ENCODE measurements at regions not wholly inside any gene's neighbourhood (a gene's known extent, or its start where the extent isn't known, plus 50 kb on each side); places are given as distances from the start of the nearest gene placed in this dataset.

DNA sequence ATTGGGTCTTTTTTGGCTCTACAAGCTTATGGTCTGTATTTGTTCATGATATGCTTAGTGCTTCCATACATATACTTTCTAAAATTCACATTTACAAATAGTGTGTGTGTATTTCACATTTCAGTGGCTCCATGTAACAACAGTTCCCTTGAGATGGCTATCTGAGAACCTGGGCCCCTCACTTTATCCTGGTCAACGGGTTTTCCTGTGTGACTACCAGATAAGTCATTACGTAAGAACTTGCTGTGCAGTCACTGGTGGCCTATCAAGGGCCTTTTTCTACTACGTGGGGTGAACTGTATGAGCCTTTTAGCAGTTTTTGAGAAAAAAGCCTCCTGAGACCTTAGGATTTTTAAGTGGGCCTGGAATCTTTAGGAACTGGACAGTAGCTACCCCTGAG lies 454.1 kb downstream of the PCNX1 start (continued):
- TF ChIP-seq, protein P1, sequence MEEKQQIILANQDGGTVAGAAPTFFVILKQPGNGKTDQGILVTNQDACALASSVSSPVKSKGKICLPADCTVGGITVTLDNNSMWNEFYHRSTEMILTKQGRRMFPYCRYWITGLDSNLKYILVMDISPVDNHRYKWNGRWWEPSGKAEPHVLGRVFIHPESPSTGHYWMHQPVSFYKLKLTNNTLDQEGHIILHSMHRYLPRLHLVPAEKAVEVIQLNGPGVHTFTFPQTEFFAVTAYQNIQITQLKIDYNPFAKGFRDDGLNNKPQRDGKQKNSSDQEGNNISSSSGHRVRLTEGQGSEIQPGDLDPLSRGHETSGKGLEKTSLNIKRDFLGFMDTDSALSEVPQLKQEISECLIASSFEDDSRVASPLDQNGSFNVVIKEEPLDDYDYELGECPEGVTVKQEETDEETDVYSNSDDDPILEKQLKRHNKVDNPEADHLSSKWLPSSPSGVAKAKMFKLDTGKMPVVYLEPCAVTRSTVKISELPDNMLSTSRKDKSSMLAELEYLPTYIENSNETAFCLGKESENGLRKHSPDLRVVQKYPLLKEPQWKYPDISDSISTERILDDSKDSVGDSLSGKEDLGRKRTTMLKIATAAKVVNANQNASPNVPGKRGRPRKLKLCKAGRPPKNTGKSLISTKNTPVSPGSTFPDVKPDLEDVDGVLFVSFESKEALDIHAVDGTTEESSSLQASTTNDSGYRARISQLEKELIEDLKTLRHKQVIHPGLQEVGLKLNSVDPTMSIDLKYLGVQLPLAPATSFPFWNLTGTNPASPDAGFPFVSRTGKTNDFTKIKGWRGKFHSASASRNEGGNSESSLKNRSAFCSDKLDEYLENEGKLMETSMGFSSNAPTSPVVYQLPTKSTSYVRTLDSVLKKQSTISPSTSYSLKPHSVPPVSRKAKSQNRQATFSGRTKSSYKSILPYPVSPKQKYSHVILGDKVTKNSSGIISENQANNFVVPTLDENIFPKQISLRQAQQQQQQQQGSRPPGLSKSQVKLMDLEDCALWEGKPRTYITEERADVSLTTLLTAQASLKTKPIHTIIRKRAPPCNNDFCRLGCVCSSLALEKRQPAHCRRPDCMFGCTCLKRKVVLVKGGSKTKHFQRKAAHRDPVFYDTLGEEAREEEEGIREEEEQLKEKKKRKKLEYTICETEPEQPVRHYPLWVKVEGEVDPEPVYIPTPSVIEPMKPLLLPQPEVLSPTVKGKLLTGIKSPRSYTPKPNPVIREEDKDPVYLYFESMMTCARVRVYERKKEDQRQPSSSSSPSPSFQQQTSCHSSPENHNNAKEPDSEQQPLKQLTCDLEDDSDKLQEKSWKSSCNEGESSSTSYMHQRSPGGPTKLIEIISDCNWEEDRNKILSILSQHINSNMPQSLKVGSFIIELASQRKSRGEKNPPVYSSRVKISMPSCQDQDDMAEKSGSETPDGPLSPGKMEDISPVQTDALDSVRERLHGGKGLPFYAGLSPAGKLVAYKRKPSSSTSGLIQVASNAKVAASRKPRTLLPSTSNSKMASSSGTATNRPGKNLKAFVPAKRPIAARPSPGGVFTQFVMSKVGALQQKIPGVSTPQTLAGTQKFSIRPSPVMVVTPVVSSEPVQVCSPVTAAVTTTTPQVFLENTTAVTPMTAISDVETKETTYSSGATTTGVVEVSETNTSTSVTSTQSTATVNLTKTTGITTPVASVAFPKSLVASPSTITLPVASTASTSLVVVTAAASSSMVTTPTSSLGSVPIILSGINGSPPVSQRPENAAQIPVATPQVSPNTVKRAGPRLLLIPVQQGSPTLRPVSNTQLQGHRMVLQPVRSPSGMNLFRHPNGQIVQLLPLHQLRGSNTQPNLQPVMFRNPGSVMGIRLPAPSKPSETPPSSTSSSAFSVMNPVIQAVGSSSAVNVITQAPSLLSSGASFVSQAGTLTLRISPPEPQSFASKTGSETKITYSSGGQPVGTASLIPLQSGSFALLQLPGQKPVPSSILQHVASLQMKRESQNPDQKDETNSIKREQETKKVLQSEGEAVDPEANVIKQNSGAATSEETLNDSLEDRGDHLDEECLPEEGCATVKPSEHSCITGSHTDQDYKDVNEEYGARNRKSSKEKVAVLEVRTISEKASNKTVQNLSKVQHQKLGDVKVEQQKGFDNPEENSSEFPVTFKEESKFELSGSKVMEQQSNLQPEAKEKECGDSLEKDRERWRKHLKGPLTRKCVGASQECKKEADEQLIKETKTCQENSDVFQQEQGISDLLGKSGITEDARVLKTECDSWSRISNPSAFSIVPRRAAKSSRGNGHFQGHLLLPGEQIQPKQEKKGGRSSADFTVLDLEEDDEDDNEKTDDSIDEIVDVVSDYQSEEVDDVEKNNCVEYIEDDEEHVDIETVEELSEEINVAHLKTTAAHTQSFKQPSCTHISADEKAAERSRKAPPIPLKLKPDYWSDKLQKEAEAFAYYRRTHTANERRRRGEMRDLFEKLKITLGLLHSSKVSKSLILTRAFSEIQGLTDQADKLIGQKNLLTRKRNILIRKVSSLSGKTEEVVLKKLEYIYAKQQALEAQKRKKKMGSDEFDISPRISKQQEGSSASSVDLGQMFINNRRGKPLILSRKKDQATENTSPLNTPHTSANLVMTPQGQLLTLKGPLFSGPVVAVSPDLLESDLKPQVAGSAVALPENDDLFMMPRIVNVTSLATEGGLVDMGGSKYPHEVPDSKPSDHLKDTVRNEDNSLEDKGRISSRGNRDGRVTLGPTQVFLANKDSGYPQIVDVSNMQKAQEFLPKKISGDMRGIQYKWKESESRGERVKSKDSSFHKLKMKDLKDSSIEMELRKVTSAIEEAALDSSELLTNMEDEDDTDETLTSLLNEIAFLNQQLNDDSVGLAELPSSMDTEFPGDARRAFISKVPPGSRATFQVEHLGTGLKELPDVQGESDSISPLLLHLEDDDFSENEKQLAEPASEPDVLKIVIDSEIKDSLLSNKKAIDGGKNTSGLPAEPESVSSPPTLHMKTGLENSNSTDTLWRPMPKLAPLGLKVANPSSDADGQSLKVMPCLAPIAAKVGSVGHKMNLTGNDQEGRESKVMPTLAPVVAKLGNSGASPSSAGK (IDR thresholded peaks at IDR 0.05), result no peak
- no peak for TF ChIP-seq YY1 (IDR thresholded peaks at IDR 0.05; ENCODE audit: borderline replicate concordance in 1 of 3, control insufficient read depth in 1 of 3, extremely low read depth in 1 of 3, insufficient read depth in 3 of 3, insufficient read length in 1 of 3, insufficient replicate concordance in 2 of 3, low read depth in 1 of 3, low read length in 2 of 3)
- no peak for TF ChIP-seq SAFB2 (IDR thresholded peaks at IDR 0.05; ENCODE audit: borderline replicate concordance, low read depth, low read length, severe bottlenecking)
- TF ChIP-seq ZNF76 (CRISPR knock-in tag; IDR thresholded peaks at IDR 0.05; ENCODE audit: borderline replicate concordance), result no peak
- no peak for TF ChIP-seq ZNF449 (CRISPR knock-in tag; IDR thresholded peaks at IDR 0.05)
- TF ChIP-seq, protein P2, sequence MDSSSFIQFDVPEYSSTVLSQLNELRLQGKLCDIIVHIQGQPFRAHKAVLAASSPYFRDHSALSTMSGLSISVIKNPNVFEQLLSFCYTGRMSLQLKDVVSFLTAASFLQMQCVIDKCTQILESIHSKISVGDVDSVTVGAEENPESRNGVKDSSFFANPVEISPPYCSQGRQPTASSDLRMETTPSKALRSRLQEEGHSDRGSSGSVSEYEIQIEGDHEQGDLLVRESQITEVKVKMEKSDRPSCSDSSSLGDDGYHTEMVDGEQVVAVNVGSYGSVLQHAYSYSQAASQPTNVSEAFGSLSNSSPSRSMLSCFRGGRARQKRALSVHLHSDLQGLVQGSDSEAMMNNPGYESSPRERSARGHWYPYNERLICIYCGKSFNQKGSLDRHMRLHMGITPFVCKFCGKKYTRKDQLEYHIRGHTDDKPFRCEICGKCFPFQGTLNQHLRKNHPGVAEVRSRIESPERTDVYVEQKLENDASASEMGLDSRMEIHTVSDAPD (CRISPR knock-in tag; IDR thresholded peaks at IDR 0.05), result no peak
- no peak for TF ChIP-seq ZBTB1 (CRISPR knock-in tag; IDR thresholded peaks at IDR 0.05; ENCODE audit: borderline replicate concordance, low read depth)
- no peak for TF ChIP-seq FOXJ3 (CRISPR knock-in tag; IDR thresholded peaks at IDR 0.05)
- TF ChIP-seq ZNF124 (CRISPR knock-in tag; IDR thresholded peaks at IDR 0.05), result no peak
- peak; percentile 69 for TF ChIP-seq CBFA2T2 (conservative IDR thresholded peaks at IDR 0.05)
- no peak for TF ChIP-seq CC2D1A (IDR thresholded peaks at IDR 0.05)
- TF ChIP-seq NFRKB (IDR thresholded peaks at IDR 0.05; ENCODE audit: low read depth), result no peak
- no peak for TF ChIP-seq NUFIP1 (IDR thresholded peaks at IDR 0.05; ENCODE audit: partially characterized antibody)

Data from K562 (cell line).